Small intestine (tissue), 7 donors: ENCODE measurements at regions not wholly inside any gene's neighbourhood (a gene's known extent, or its start where the extent isn't known, plus 50 kb on each side); places are given as distances from the start of the nearest gene placed in this dataset.

Experiments used
- DNase-seq, 2 donors: peaks; one replicate each; pipeline versions ENCODE4 v3.0.0 to v3.0.0-alpha.2; 2013
- FAIRE-seq: peaks from 2 replicates; lab custom pipeline; 2012; peaks lifted over from hg19 to GRCh38; lab: Jason Lieb, UNC
- H3K27ac ChIP-seq, 3 donors: one replicate each; pipeline ENCODE4 v1.5.1; 2013; ENCODE audit warnings: low read length in 2 of 3, mild to moderate bottlenecking in 2 of 3, control low read depth in 1 of 3, inconsistent platforms in 1 of 3, low read depth in 1 of 3, moderate library complexity in 1 of 3
- H3K27me3 ChIP-seq, 3 donors: one replicate each; pipeline ENCODE4 v1.6.1; 2013; ENCODE audit warnings: low read length in 3 of 3, inconsistent platforms in 1 of 3; ENCODE audit not compliant: control insufficient read depth in 3 of 3, insufficient read depth in 3 of 3
- H3K36me3 ChIP-seq, 3 donors: one replicate each; pipeline ENCODE4 v1.6.1; 2013; ENCODE audit warnings: low read length in 3 of 3, inconsistent platforms in 1 of 3, low read depth in 1 of 3, mild to moderate bottlenecking in 1 of 3, moderate library complexity in 1 of 3; ENCODE audit not compliant: control insufficient read depth in 3 of 3, insufficient read depth in 2 of 3
- H3K4me1 ChIP-seq, 3 donors: one replicate each; pipeline ENCODE4 v1.6.1; 2013; ENCODE audit warnings: low read length in 2 of 3, inconsistent platforms in 1 of 3, low read depth in 1 of 3, mild to moderate bottlenecking in 1 of 3, moderate library complexity in 1 of 3; ENCODE audit not compliant: control insufficient read depth in 3 of 3, insufficient read depth in 2 of 3
- H3K4me3 ChIP-seq, 3 donors: one replicate each; pipeline ENCODE4 v1.5.1; 2013; ENCODE audit warnings: low read length in 3 of 3, control low read depth in 1 of 3, inconsistent platforms in 1 of 3, low read depth in 1 of 3, mild to moderate bottlenecking in 1 of 3, moderate library complexity in 1 of 3
- H3K9me3 ChIP-seq, 2 donors: one replicate each; pipeline ENCODE4 v1.6.1; 2013; ENCODE audit warnings: low read depth in 1 of 2, low read length in 1 of 2; ENCODE audit not compliant: control insufficient read depth in 2 of 2, insufficient read depth in 1 of 2
- WGBS, 3 donors: extraction: QIAGEN DNeasy Blood & Tissue Kit; methylation state at CpG; one replicate each; pipeline ENCODE4 v1.1.7; 2013; 5-methylcytosine and 5-hydroxymethylcytosine counted together
- donor health status: healthy with polysubstance abuse.
- donor health status: control.
- donor health status: control.
- donor health status: Bipolar disorder and iron deficiency.
- donor health status: healthy.

- 82 to 88% (median 85%) methylated on average over 7 of the region's 7 CpGs for WGBS, 3 donors
- Histone ChIP-seq H3K27ac (no peak overlapping the region), H3K4me1 (no peaks in the 10 kb centered on the region), H3K9me3 (no peaks in the 10 kb centered on the region), H3K4me3 (no peak overlapping the region), H3K36me3 (no peaks in the 10 kb centered on the region), H3K27me3 (no peaks in the 10 kb centered on the region)
- DNase-seq (no peak), FAIRE-seq (no peak)
Observed at GRCh38 chr15:29428925-29429573, 159.4 kb upstream of the NSMCE3 start.

- FAIRE-seq (peak; percentile 81), DNase-seq (no peak)
- Histone ChIP-seq H3K36me3 (no peaks in the 10 kb centered on the region), H3K27ac (no peak overlapping the region), H3K9me3 (no peaks in the 10 kb centered on the region), H3K4me3 (no peak overlapping the region), H3K4me1 (no peaks in the 10 kb centered on the region), H3K27me3 (no peaks in the 10 kb centered on the region)
Observed at GRCh38 chr15:29425864-29426263, 156.2 kb upstream of the NSMCE3 start.

GRCh38 chr15:29424118-29424517 lies 154.5 kb upstream of the NSMCE3 start:
- H3K36me3 ChIP-seq = no peaks in the 10 kb centered on the region
- H3K27me3 ChIP-seq = no peaks in the 10 kb centered on the region
- H3K9me3 ChIP-seq = no peaks in the 10 kb centered on the region
- no peak for FAIRE-seq
- H3K4me3 ChIP-seq = no peak overlapping the region
- no peak for DNase-seq
- WGBS, 3 donors = 79 to 85% (median 81%) methylated on average over 4 of the region's 4 CpGs
- no peaks in the 10 kb centered on the region for H3K4me1 ChIP-seq
- H3K27ac ChIP-seq = no peak overlapping the region

GRCh38 chr15:29422606-29423005 lies 153.0 kb upstream of the NSMCE3 start:
- Histone ChIP-seq H3K4me1 (no peaks in the 10 kb centered on the region), H3K36me3 (no peaks in the 10 kb centered on the region), H3K27ac (no peak overlapping the region), H3K4me3 (no peak overlapping the region), H3K9me3 (no peaks in the 10 kb centered on the region), H3K27me3 (no peaks in the 10 kb centered on the region)
- DNase-seq = no peak
- no peak for FAIRE-seq
- 88 to 94% (median 91%) methylated on average over 2 of the region's 2 CpGs for WGBS, 3 donors

GRCh38 chr15:29420188-29420587 lies 150.6 kb upstream of the NSMCE3 start:
- WGBS, 3 donors = 62 to 72% (median 65%) methylated on average over 2 of the region's 2 CpGs
- no peak overlapping the region for H3K4me3 ChIP-seq
- no peak for DNase-seq
- FAIRE-seq = no peak
- no peaks in the 10 kb centered on the region for H3K4me1 ChIP-seq
- H3K27me3 ChIP-seq = no peaks in the 10 kb centered on the region
- H3K9me3 ChIP-seq = no peaks in the 10 kb centered on the region
- H3K27ac ChIP-seq = no peak overlapping the region
- no peaks in the 10 kb centered on the region for H3K36me3 ChIP-seq

GRCh38 chr15:29418931-29419330 lies 149.3 kb upstream of the NSMCE3 start:
- FAIRE-seq = no peak
- no peak for DNase-seq
- Histone ChIP-seq H3K36me3 (no peaks in the 10 kb centered on the region), H3K27ac (no peak overlapping the region), H3K27me3 (no peaks in the 10 kb centered on the region), H3K4me1 (no peaks in the 10 kb centered on the region), H3K9me3 (no peaks in the 10 kb centered on the region), H3K4me3 (no peak overlapping the region)
- WGBS, 3 donors = 84 to 86% (median 85%) methylated on average over 1 of the region's 1 CpG

GRCh38 chr15:29418178-29418577 lies 148.6 kb upstream of the NSMCE3 start:
- Histone ChIP-seq H3K36me3 (no peaks in the 10 kb centered on the region), H3K9me3 (no peaks in the 10 kb centered on the region), H3K4me1 (no peaks in the 10 kb centered on the region), H3K27me3 (no peaks in the 10 kb centered on the region), H3K27ac (no peak overlapping the region), H3K4me3 (no peak overlapping the region)
- WGBS, 3 donors = 56 to 71% (median 61%) methylated on average over 4 of the region's 4 CpGs
- DNase-seq = no peak
- no peak for FAIRE-seq

- no peak for DNase-seq
- Histone ChIP-seq H3K27me3 (peaks cover 0 to 2% (median 0%) of the 10 kb centered on the region in 3 donors), H3K36me3 (no peaks in the 10 kb centered on the region), H3K4me1 (no peaks in the 10 kb centered on the region), H3K27ac (no peak overlapping the region), H3K4me3 (no peak overlapping the region), H3K9me3 (no peaks in the 10 kb centered on the region)
- FAIRE-seq = no peak
- 79 to 83% (median 81%) methylated on average over 3 of the region's 3 CpGs for WGBS, 3 donors
Observed at GRCh38 chr15:29411299-29411698, 141.7 kb upstream of the NSMCE3 start.

GRCh38 chr15:29410338-29410737 lies 140.7 kb upstream of the NSMCE3 start:
- WGBS, 3 donors = 55 to 73% (median 64%) methylated on average over 9 of the region's 9 CpGs
- no peaks in the 10 kb centered on the region for H3K4me1 ChIP-seq
- no peak for FAIRE-seq
- H3K9me3 ChIP-seq = no peaks in the 10 kb centered on the region
- no peak overlapping the region for H3K27ac ChIP-seq
- no peak overlapping the region for H3K4me3 ChIP-seq
- no peak for DNase-seq
- H3K36me3 ChIP-seq = no peaks in the 10 kb centered on the region
- H3K27me3 ChIP-seq = peaks cover 0 to 2% (median 0%) of the 10 kb centered on the region in 3 donors
